ENCODE measurements at regions not wholly inside any gene's neighbourhood (a gene's known extent, or its start where the extent isn't known, plus 50 kb on each side); places are given as distances from the start of the nearest gene placed in this dataset.
"Not testable (repeated sequence)": the region's sequence is repeated elsewhere in the genome, so short reads cannot be mapped to it uniquely, and the experiment has no call there.

GRCh38 chr11:46181843-46182424 lies 60.7 kb upstream of the PHF21A start:
- no peak for DNase-seq

GRCh38 chr11:46181387-46181786 lies 60.1 kb upstream of the PHF21A start:
- DNase-seq = no peak

- no peak for DNase-seq
Observed at GRCh38 chr11:46180736-46181135, 59.5 kb upstream of the PHF21A start.

- no peak for DNase-seq
Observed at GRCh38 chr11:46178513-46178912, 57.3 kb upstream of the PHF21A start.

GRCh38 chr11:46176421-46176820 lies 55.2 kb upstream of the PHF21A start:
- no peak for DNase-seq

GRCh38 chr11:46175401-46176002 lies 54.2 kb upstream of the PHF21A start:
- no peak for DNase-seq

- DNase-seq = not testable (repeated sequence)
Observed at GRCh38 chr11:46171693-46172092, 50.4 kb upstream of the PHF21A start.
